ENCODE measurements at regions not wholly inside any gene's neighbourhood (a gene's known extent, or its start where the extent isn't known, plus 50 kb on each side); places are given as distances from the start of the nearest gene placed in this dataset.

- ChIA-PET POLR2A (no interaction called here), CTCF (interaction anchor here (1.3 kb wide), 1 partner anchor 13 kb away, joined by 3 read pairs; no protein-coding TSS in a partner anchor)
- no peak for TF ChIP-seq CTCF (IDR thresholded peaks at IDR 0.05; ENCODE audit: control extremely low read depth, extremely low read depth, low read depth, missing control alignments)
- no peak for DNase-seq (ENCODE audit: extremely low spot score)
These were observed 68.6 kb upstream of the HS3ST1 start for GRCh38 chr4:11497212-11497806.

- POLR2A ChIA-PET, result no interaction called here
- CTCF ChIA-PET, result interaction anchor here (1.3 to 1.8 kb wide), 2 partner anchors 10 to 22 kb away, joined by 5 to 6 read pairs; no protein-coding TSS in a partner anchor
- no peak for DNase-seq (ENCODE audit: extremely low spot score)
- no peak for TF ChIP-seq CTCF (IDR thresholded peaks at IDR 0.05; ENCODE audit: control extremely low read depth, extremely low read depth, low read depth, missing control alignments)
These were observed 67.7 kb upstream of the HS3ST1 start for GRCh38 chr4:11496351-11496829.

DNA sequence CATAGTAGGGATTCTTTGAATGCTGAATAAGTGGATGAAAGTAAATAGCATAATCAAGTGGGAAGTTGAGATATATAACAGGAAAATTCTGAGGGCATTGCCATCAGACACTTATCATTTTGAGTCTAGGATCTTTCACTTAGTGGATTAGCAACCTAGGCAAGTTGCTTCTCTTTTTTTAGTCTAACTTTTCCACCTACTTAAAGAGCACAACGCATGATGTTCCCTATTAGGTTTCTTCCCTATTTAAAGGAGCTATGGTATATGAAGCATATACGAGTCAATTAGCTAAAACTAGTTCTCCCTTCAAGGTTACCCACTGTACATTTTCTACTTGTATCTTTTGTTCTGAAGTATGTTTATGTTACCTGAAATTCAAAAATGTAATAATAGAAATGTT is 67.1 kb upstream of the HS3ST1 start:
- DNase-seq (ENCODE audit: extremely low spot score), result no peak
- CTCF ChIA-PET, result interaction anchor here (1.3 to 1.8 kb wide), 2 partner anchors 11 to 21 kb away, joined by 5 to 6 read pairs; no protein-coding TSS in a partner anchor
- POLR2A ChIA-PET, result no interaction called here
- no peak for TF ChIP-seq CTCF (IDR thresholded peaks at IDR 0.05; ENCODE audit: control extremely low read depth, extremely low read depth, low read depth, missing control alignments)

GRCh38 chr4:11495291-11495690 is 66.6 kb upstream of the HS3ST1 start:
- no peak for DNase-seq (ENCODE audit: extremely low spot score)
- TF ChIP-seq CTCF (IDR thresholded peaks at IDR 0.05; ENCODE audit: control extremely low read depth, extremely low read depth, low read depth, missing control alignments), result no peak
- ChIA-PET POLR2A (no interaction called here), CTCF (interaction anchor here (1.2 to 1.8 kb wide), 4 partner anchors 11 to 41 kb away, joined by 4 to 6 read pairs (median 4); no protein-coding TSS in a partner anchor)

DNA sequence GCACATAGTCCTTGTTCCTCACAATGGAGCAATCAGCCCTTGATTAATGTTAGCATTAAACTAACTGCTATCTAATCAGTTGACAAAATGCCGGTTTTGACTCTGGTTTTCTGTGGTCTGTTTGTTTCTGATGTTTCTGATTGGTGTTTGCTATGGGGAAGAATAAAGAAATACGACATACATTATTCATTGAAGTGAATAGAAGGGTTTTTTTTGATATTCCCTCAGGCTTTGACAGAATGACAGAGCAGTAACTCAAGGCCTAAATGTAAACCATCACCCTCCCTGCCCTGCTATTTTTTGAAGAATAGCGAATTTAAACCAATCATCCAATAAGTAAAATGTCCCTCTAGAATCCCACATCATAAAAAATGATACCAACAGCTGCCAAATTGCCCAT is 65.5 kb upstream of the HS3ST1 start:
- no peak for TF ChIP-seq CTCF (IDR thresholded peaks at IDR 0.05; ENCODE audit: control extremely low read depth, extremely low read depth, low read depth, missing control alignments)
- ChIA-PET POLR2A (no interaction called here), CTCF (interaction anchor here (1.2 to 1.4 kb wide), 2 partner anchors 10 to 40 kb away, joined by 4 read pairs; no protein-coding TSS in a partner anchor)
- no peak for DNase-seq (ENCODE audit: extremely low spot score)

DNA sequence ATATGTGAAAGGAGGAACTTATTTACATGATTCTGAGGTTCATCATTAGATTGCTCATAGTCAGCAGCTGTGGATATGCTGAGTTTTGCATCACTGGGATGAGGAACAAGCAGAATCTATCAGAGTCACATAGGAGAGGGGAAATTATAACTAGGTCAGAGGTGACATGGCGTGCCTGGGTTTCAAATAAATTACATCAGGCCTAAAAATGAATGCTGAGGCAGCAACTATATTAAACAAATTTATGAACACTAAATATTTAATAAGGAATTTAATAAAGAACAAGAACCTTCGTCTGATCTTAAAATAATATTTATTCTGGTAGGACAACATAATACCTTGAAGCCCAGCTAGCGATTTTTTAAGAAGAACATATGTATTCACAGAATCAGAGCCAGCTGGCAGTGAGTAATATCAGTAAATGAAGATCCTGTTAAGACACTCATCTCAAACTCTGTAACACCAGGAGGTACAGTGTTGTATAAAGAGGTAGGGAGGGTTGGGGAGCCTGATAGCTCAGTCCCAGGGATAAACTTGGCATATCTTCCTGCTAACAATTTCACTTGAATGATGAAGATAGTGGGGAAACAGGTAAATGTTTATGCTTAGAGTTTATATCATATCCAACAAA is 60.9 kb upstream of the HS3ST1 start:
- ChIA-PET CTCF (no interaction called here), POLR2A (no interaction called here)
- DNase-seq (ENCODE audit: extremely low spot score), result no peak
- no peak for TF ChIP-seq CTCF (IDR thresholded peaks at IDR 0.05; ENCODE audit: control extremely low read depth, extremely low read depth, low read depth, missing control alignments)
